K562 (cell line): ENCODE measurements at regions not wholly inside any gene's neighbourhood (a gene's known extent, or its start where the extent isn't known, plus 50 kb on each side); places are given as distances from the start of the nearest gene placed in this dataset.

Source experiments
- ATAC-seq: fragments of 200-7000 bp; cut with Tn5 transposase; 3 replicates; pipeline ENCODE4 v1.9.1; 2020; ENCODE audit warnings: moderate library complexity
- BruUV-seq: library from RNA; stranded (reverse); fragments of 400-500 nt; replicated peaks from 2 replicates; lab custom pipeline; 2021; lab: Mats Ljungman, UMichigan
- CTCF ChIA-PET: fragments of 300-600 bp; formaldehyde crosslinking; extraction: SDS; loops from one replicate; lab custom pipeline; 2021; ENCODE audit warnings: low intra/inter-chr PET ratio; lab: Yijun Ruan, JAX
- POLR2A ChIA-PET: fragments of 300-600, 350-650 bp; sonication (Branson Sonifier 250); formaldehyde crosslinking; extraction: SDS; loops from one replicate; lab custom pipeline; 2021; ENCODE audit warnings: antibody characterized with exemption, inconsistent platforms; lab: Yijun Ruan, JAX
- DNase-seq, 4 experiments: peaks; one replicate each; pipeline versions ENCODE4 v3.0.0 to v3.0.0-alpha.2; 2011 to 2018; ENCODE audit warnings: low spot score in 3 of 4, mixed read lengths in 3 of 4; ENCODE audit errors: extremely low read depth in 1 of 4
- FAIRE-seq: peaks from 2 replicates; lab custom pipeline; 2011; peaks lifted over from hg19 to GRCh38; lab: Jason Lieb, UNC
- H2AFZ ChIP-seq: 2 replicates; pipeline ENCODE4 v1.6.0; 2011; ENCODE audit warnings: low read depth, low read length, control low read depth, inconsistent platforms
- H3K27ac ChIP-seq: fragments of 200-600 bp; 3 replicates; pipeline ENCODE4 v1.8.0; 2011; ENCODE audit warnings: low read depth, mild to moderate bottlenecking, control low read depth, inconsistent platforms, low read length, moderate library complexity, mixed read lengths; ENCODE audit errors: extremely low read depth
- H3K27me3 ChIP-seq, 2 experiments: fragments of 300-600 bp in 1 of 2; 2 replicates in 1 of 2; 3 replicates in 1 of 2; pipeline versions ENCODE4 v1.6.0 to v1.8.0; 2011; ENCODE audit warnings: inconsistent platforms in 2 of 2, low read length in 2 of 2, mild to moderate bottlenecking in 1 of 2, mixed read lengths in 1 of 2, moderate library complexity in 1 of 2; ENCODE audit not compliant: control insufficient read depth in 2 of 2, insufficient read depth in 2 of 2
- H3K36me3 ChIP-seq: fragments of 300-600 bp; 3 replicates; pipeline ENCODE4 v1.8.0; 2011; ENCODE audit warnings: mild to moderate bottlenecking, low read length, inconsistent platforms; ENCODE audit not compliant: control insufficient read depth, insufficient read depth
- H3K4me1 ChIP-seq, 2 experiments: fragments of 200-600 bp in 1 of 2; replicated peaks in 1 of 2; 2 replicates in 1 of 2; 3 replicates in 1 of 2; pipeline versions ENCODE4 v1.5.1 to v1.8.0; 2011; ENCODE audit warnings: inconsistent platforms in 2 of 2, low read length in 2 of 2, mild to moderate bottlenecking in 1 of 2, mixed read lengths in 1 of 2, moderate library complexity in 1 of 2; ENCODE audit not compliant: control insufficient read depth in 2 of 2, insufficient read depth in 2 of 2
- H3K4me2 ChIP-seq: 2 replicates; pipeline ENCODE4 v1.6.1; 2011; ENCODE audit warnings: low read length, control low read depth, inconsistent platforms, mixed read lengths; ENCODE audit not compliant: insufficient read depth
- H3K4me3 ChIP-seq: fragments of 200-600 bp; sonication (generic), shearing (Covaris generic); 2 replicates; pipeline ENCODE4 v1.5.1; 2016; ENCODE audit warnings: control low read depth, inconsistent platforms
- H3K79me2 ChIP-seq: fragments of 200-600 bp; 3 replicates; pipeline ENCODE4 v1.8.0; 2011; ENCODE audit warnings: low read length, inconsistent platforms; ENCODE audit not compliant: control insufficient read depth, insufficient read depth
- H3K9ac ChIP-seq, 2 experiments: 2 replicates each; pipeline versions ENCODE4 v1.6.0 to v1.6.1; 2011; ENCODE audit warnings: low read depth in 2 of 2, low read length in 2 of 2, control low read depth in 1 of 2, inconsistent platforms in 1 of 2, mild to moderate bottlenecking in 1 of 2, mixed read lengths in 1 of 2; ENCODE audit not compliant: insufficient read depth in 1 of 2
- H3K9me1 ChIP-seq: one replicate; pipeline ENCODE4 v1.6.0; 2011; ENCODE audit warnings: inconsistent platforms, mild to moderate bottlenecking, low read length, moderate library complexity; ENCODE audit not compliant: control insufficient read depth, insufficient read depth
- H3K9me3 ChIP-seq: replicated peaks from 2 replicates; pipeline ENCODE4 v1.5.1; 2011; ENCODE audit warnings: low read depth, low read length, inconsistent platforms; ENCODE audit not compliant: control insufficient read depth, insufficient read depth
- H4K20me1 ChIP-seq: replicated peaks from 2 replicates; pipeline ENCODE4 v1.6.1; 2011; ENCODE audit warnings: low read length, inconsistent platforms, mixed read lengths; ENCODE audit not compliant: control insufficient read depth, insufficient read depth
- ATF4 ChIP-seq: fragments of 450-650 bp; formaldehyde crosslinking; IDR thresholded peaks from 2 replicates; pipeline ENCODE4 v1.4.0; 2022; ENCODE audit warnings: mild to moderate bottlenecking, moderate library complexity
- EP400 ChIP-seq: fragments of 450-650 bp; IDR thresholded peaks from 2 replicates; pipeline ENCODE4 v1.6.1; 2017; ENCODE audit warnings: antibody characterized with exemption, mild to moderate bottlenecking, moderate library complexity
- EWSR1 ChIP-seq: fragments of 450-650 bp; IDR thresholded peaks from 2 replicates; pipeline ENCODE4 v1.6.1; 2018; ENCODE audit warnings: borderline replicate concordance, mild to moderate bottlenecking, low read depth, moderate library complexity; ENCODE audit not compliant: partially characterized antibody
- GABPB2 ChIP-seq: fragments of 250-450 bp; sonication (Bioruptor Pico); conservative IDR thresholded peaks from 2 replicates; pipeline ENCODE4 v1.5.1; 2021; ENCODE audit warnings: mild to moderate bottlenecking
- NCOA4 ChIP-seq: fragments of 450-650 bp; IDR thresholded peaks from 2 replicates; pipeline ENCODE4 v1.6.1; 2018; ENCODE audit warnings: mild to moderate bottlenecking; ENCODE audit not compliant: partially characterized antibody
- PCBP1 ChIP-seq: fragments of 200-400 bp; formaldehyde crosslinking; IDR thresholded peaks from 2 replicates; pipeline ENCODE4 v1.6.1; 2018; ENCODE audit warnings: mild to moderate bottlenecking, low read depth, low read length; ENCODE audit not compliant: poor library complexity, severe bottlenecking
- TCFL5 ChIP-seq: fragments of 250-450 bp; sonication (Bioruptor Pico); conservative IDR thresholded peaks from 2 replicates; pipeline ENCODE4 v1.6.1; 2021; ENCODE audit warnings: mild to moderate bottlenecking, moderate library complexity, matching md5 sums
- TGIF2 ChIP-seq: sonication (generic); formaldehyde crosslinking; IDR thresholded peaks from 2 replicates; pipeline ENCODE4 v1.8.1; 2022; ENCODE audit warnings: mild to moderate bottlenecking, missing genetic modification reagents, moderate library complexity
- ZBTB12 ChIP-seq: fragments of 250-450 bp; sonication (Bioruptor Pico); IDR thresholded peaks from 2 replicates; pipeline ENCODE4 v1.4.0; 2020
- ZNF165 ChIP-seq: fragments of 250-450 bp; sonication (Bioruptor Pico); IDR thresholded peaks from 2 replicates; pipeline ENCODE4 v1.4.0; 2020; ENCODE audit warnings: borderline replicate concordance
- ZNF407 ChIP-seq: fragments of 450-650 bp; IDR thresholded peaks from 2 replicates; pipeline ENCODE4 v1.6.1; 2016; ENCODE audit warnings: low read depth
- ZNF445 ChIP-seq: fragments of 250-450 bp; sonication (Bioruptor Pico); IDR thresholded peaks from 2 replicates; pipeline ENCODE4 v1.4.0; 2020; ENCODE audit warnings: low read depth, mild to moderate bottlenecking, moderate library complexity
- WGBS: fragments of 100-300 bp; shearing (Covaris generic); methylation state at CpG from one replicate; pipeline ENCODE4 v1.1.6; 2016; ENCODE audit warnings: low coverage, mixed read lengths; ENCODE audit not compliant: insufficient coverage; ENCODE audit errors: missing lambda C conversion rate; 5-methylcytosine and 5-hydroxymethylcytosine counted together
- in situ Hi-C: fragments of 300-500 bp; cut with MboI; formaldehyde crosslinking; loops from 4 replicates; pipeline ENCODE4 v1.15.0; 2018; ENCODE audit warnings: inconsistent platforms, mixed read lengths
- intact Hi-C: fragments of 100-400 bp; cut with micrococcal nuclease; formaldehyde crosslinking; loops from 2 replicates; pipeline ENCODE4 v1.14.2; 2022

GRCh38 chr11:114890038-114890437 is 211.7 kb downstream of the NXPE2 start (continued):
- TF ChIP-seq ZNF407: no peak

GRCh38 chr11:114891911-114892310 is 213.6 kb downstream of the NXPE2 start:
- intact Hi-C loops: no loop called here
- H3K27me3 ChIP-seq: peaks cover 0 to 5% of the 10 kb centered on the region in 2 experiments; a peak in 1 of 5 replicates
- no peak overlapping the region for H3K4me2 ChIP-seq
- TF ChIP-seq NCOA4: no peak
- TF ChIP-seq EWSR1: no peak
- TF ChIP-seq GABPB2 (CRISPR knock-in tag): no peak
- TF ChIP-seq PCBP1: no peak
- TF ChIP-seq ZNF445 (CRISPR knock-in tag): no peak
- TF ChIP-seq ATF4 (CRISPR knock-in tag): no peak
- no peak for TF ChIP-seq TGIF2 (CRISPR knock-in tag)
- no peak for TF ChIP-seq ZBTB12 (CRISPR knock-in tag)
- TF ChIP-seq TCFL5 (CRISPR knock-in tag): no peak
- TF ChIP-seq ZNF165 (CRISPR knock-in tag): no peak
- TF ChIP-seq EP400: no peak

More at GRCh38 chr11:114891911-114892310, 213.6 kb downstream of the NXPE2 start:
- Histone ChIP-seq H4K20me1 (no peaks in the 10 kb centered on the region), H3K9me1 (no peaks in the 10 kb centered on the region), H3K4me1 (no peaks in the 10 kb centered on the region), H3K9ac (no peak overlapping the region), H2AFZ (no peak overlapping the region), H3K9me3 (no peaks in the 10 kb centered on the region), H3K36me3 (no peaks in the 10 kb centered on the region), H3K4me3 (no peak overlapping the region), H3K79me2 (no peaks in the 10 kb centered on the region), H3K27ac (no peak overlapping the region)
- CTCF ChIA-PET: no interaction called here
- no peak for ATAC-seq
- FAIRE-seq: no peak
- POLR2A ChIA-PET: interaction anchor here (0.5 kb wide), 1 partner anchor 1004 kb away, joined by 4 read pairs; no protein-coding TSS in a partner anchor
- 0% methylated on average over 1 of the region's 1 CpG for WGBS
- no peak for DNase-seq
- BruUV-seq: no TSS peak
- in situ Hi-C loops: no loop called here
